HG02610 (cell line): ENCODE measurements at regions not wholly inside any gene's neighbourhood (a gene's known extent, or its start where the extent isn't known, plus 50 kb on each side); places are given as distances from the start of the nearest gene placed in this dataset.
"Not testable (repeated sequence)": the region's sequence is repeated elsewhere in the genome, so short reads cannot be mapped to it uniquely, and the experiment has no call there.

Experiments used
- ATAC-seq: cut with Tn5 transposase; IDR thresholded peaks from one replicate; pipeline ENCODE4 v1.9.1; 2021; ENCODE audit warnings: mild to moderate bottlenecking, moderate library complexity; ENCODE audit not compliant: unreplicated experiment

DNA sequence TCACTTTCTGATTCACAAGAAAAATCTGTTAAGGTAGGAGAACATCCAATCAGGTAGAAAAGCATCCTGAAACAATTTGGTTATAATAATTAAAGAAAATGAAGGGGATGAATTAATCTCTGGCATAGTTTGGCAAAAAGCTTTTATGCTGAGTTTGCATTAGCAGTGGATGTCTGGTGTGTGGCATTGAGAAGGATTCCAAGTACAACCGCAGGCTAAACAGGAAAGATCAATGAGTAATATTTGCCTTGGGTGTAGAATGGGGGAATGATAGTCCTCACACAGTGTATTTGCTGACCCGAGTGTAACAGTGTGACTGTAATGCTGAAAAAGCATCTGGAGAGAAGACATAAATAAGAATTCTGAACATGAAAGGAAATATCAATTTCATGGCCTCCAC, 68.3 kb upstream of the SESTD1 start:
- ATAC-seq, result no peak

DNA sequence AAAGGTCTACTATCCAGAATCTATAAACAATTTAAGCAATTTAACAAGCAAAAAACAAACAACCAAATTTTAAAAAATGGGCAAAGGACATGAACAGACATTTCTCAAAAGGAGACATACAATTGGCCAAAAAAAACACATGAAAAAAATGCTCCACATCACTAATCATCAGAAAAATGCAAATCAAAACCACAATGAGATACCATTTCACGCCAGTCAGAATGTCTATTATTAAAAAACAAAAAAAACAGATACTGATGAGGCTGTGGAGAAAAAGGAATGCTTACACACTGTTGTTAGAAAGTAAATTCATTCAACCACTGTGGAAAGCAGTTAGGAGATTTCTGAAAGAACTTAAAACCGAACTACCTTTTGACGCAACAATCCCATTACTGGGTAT, 66.4 kb upstream of the SESTD1 start:
- no peak for ATAC-seq

DNA sequence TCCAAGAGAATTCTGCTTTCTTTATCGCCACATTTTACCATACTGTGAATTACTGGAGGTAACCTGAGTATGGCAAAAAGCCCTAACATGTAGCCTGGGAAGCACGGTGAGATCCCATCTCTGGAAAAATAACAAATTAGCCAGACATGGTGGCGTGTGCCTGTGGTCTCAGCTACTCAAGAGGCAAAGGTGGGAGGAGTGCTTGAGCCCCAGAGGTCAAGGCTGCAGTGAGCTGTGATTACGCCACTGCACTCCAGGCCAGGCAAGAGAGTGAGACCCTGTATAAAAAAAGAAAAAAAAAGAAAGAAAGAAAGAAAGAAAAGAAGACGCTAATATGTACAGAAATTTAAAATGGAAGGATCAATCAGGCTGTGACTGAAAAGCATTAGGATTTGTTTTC, 57.7 kb upstream of the SESTD1 start:
- ATAC-seq, result no peak

DNA sequence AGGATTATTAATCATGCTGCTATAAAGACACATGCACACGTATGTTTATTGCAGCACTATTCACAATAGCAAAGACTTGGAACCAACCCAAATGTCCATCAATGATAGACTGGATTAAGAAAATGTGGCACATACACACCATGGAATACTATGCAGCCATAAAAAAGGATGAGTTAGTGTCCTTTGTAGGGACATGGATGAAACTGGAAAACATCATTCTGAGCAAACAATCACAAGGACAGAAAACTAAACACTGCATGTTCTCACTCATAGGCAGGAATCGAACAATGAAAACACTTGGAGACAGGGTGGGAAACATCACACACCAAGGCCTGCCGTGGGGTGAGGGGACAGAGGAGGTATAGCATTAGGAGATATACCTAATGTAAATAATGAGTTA, 56.4 kb upstream of the SESTD1 start:
- not testable (repeated sequence) for ATAC-seq

DNA sequence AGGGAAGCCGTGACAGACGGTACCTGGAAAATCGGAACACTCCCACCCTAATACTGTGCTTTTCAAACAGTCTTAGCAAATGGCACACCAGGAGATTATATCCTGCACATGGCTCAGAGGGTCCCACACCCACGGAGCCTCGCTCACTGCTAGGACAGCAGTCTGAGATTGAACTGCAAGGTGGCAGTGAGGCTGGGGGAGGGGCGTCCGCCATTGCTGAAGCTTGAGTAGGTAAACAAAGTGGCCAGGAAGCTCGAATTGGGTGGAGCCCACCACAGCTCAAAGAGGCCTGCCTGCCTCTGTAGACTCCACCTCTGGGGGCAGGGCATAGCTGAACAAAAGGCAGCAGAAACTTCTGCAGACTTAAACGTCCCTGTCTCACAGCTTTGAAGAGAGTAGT, 50.1 kb upstream of the SESTD1 start:
- not testable (repeated sequence) for ATAC-seq
